HG03103 (cell line): ENCODE measurements at regions not wholly inside any gene's neighbourhood (a gene's known extent, or its start where the extent isn't known, plus 50 kb on each side); places are given as distances from the start of the nearest gene placed in this dataset.
"Not testable (repeated sequence)": the region's sequence is repeated elsewhere in the genome, so short reads cannot be mapped to it uniquely, and the experiment has no call there.

Experiments
- ATAC-seq: cut with Tn5 transposase; IDR thresholded peaks from one replicate; pipeline ENCODE4 v1.9.1; 2021; ENCODE audit warnings: low read depth; ENCODE audit not compliant: unreplicated experiment

GRCh38 chr6:43895656-43896328 lies 125.8 kb downstream of the VEGFA start:
- no peak for ATAC-seq

GRCh38 chr6:43893073-43893472 lies 123.1 kb downstream of the VEGFA start:
- ATAC-seq: no peak

- ATAC-seq: no peak
Observed at GRCh38 chr6:43891072-43891870, 121.3 kb downstream of the VEGFA start.

- no peak for ATAC-seq
Observed at GRCh38 chr6:43890197-43891062, 120.4 kb downstream of the VEGFA start.

- no peak for ATAC-seq
Observed at GRCh38 chr6:43887906-43888683, 118.1 kb downstream of the VEGFA start.

- no peak for ATAC-seq
Observed at GRCh38 chr6:43887340-43887858, 117.4 kb downstream of the VEGFA start.

- ATAC-seq: no peak
Observed at GRCh38 chr6:43886717-43887339, 116.8 kb downstream of the VEGFA start.

GRCh38 chr6:43886067-43886461 lies 116.1 kb downstream of the VEGFA start:
- ATAC-seq: no peak

GRCh38 chr6:43885399-43886066 lies 115.5 kb downstream of the VEGFA start:
- ATAC-seq: no peak

- no peak for ATAC-seq
Observed at GRCh38 chr6:43884652-43885022, 114.6 kb downstream of the VEGFA start.

GRCh38 chr6:43883847-43884651 lies 114.0 kb downstream of the VEGFA start:
- peak; percentile 60 for ATAC-seq

- not testable (repeated sequence) for ATAC-seq
Observed at GRCh38 chr6:43882690-43883448, 112.9 kb downstream of the VEGFA start.

GRCh38 chr6:43880236-43881137 lies 110.5 kb downstream of the VEGFA start:
- no peak for ATAC-seq

GRCh38 chr6:43879722-43880121 lies 109.7 kb downstream of the VEGFA start:
- ATAC-seq: no peak

- ATAC-seq: no peak
Observed at GRCh38 chr6:43878823-43879495, 108.9 kb downstream of the VEGFA start.

- no peak for ATAC-seq
Observed at GRCh38 chr6:43878127-43878634, 108.2 kb downstream of the VEGFA start.
